Subcutaneous abdominal adipose tissue (tissue), 5 donors: ENCODE measurements at regions not wholly inside any gene's neighbourhood (a gene's known extent, or its start where the extent isn't known, plus 50 kb on each side); places are given as distances from the start of the nearest gene placed in this dataset.

Experiments
- H3K27ac ChIP-seq: one replicate; pipeline ENCODE4 v1.7.0; 2013; ENCODE audit warnings: low read depth, mild to moderate bottlenecking, inconsistent platforms, low read length, moderate library complexity
- H3K27me3 ChIP-seq, 5 donors: one replicate each; pipeline ENCODE4 v1.7.0; 2013; ENCODE audit warnings: low read length in 5 of 5, inconsistent platforms in 1 of 5; ENCODE audit not compliant: control insufficient read depth in 5 of 5, insufficient read depth in 4 of 5
- H3K36me3 ChIP-seq, 5 donors: one replicate each; pipeline ENCODE4 v1.7.0; 2013; ENCODE audit warnings: low read length in 5 of 5; ENCODE audit not compliant: control insufficient read depth in 5 of 5, insufficient read depth in 5 of 5
- H3K4me1 ChIP-seq, 5 donors: one replicate each; pipeline ENCODE4 v1.7.0; 2013; ENCODE audit warnings: low read length in 5 of 5, mild to moderate bottlenecking in 3 of 5, moderate library complexity in 1 of 5; ENCODE audit not compliant: control insufficient read depth in 5 of 5, insufficient read depth in 5 of 5
- H3K4me3 ChIP-seq, 5 donors: one replicate each; pipeline ENCODE4 v1.7.0; 2013; ENCODE audit warnings: low read length in 5 of 5, low read depth in 1 of 5
- H3K9ac ChIP-seq, 5 donors: one replicate each; pipeline ENCODE4 v1.7.0; 2013; ENCODE audit warnings: low read length in 5 of 5, mild to moderate bottlenecking in 4 of 5, moderate library complexity in 3 of 5
- H3K9me3 ChIP-seq, 5 donors: one replicate each; pipeline ENCODE4 v1.7.0; 2013; ENCODE audit warnings: low read length in 5 of 5; ENCODE audit not compliant: control insufficient read depth in 5 of 5
- donor health status: healthy.
- donor health status: healthy.
- donor health status: healthy.
- donor health status: healthy.
- donor health status: healthy.

- no peaks in the 10 kb centered on the region for H3K36me3 ChIP-seq
- peaks cover 0 to 7% (median 0%) of the 10 kb centered on the region in 5 donors for H3K4me1 ChIP-seq
- H3K27ac ChIP-seq = no peak overlapping the region
- no peaks in the 10 kb centered on the region for H3K9me3 ChIP-seq
- no peak overlapping the region for H3K9ac ChIP-seq
- no peak overlapping the region for H3K4me3 ChIP-seq
- peaks cover 0 to 6% (median 3%) of the 10 kb centered on the region in 5 donors for H3K27me3 ChIP-seq
Measured at GRCh38 chr11:15901054-15901453, 455.3 kb downstream of the SOX6 start.

DNA sequence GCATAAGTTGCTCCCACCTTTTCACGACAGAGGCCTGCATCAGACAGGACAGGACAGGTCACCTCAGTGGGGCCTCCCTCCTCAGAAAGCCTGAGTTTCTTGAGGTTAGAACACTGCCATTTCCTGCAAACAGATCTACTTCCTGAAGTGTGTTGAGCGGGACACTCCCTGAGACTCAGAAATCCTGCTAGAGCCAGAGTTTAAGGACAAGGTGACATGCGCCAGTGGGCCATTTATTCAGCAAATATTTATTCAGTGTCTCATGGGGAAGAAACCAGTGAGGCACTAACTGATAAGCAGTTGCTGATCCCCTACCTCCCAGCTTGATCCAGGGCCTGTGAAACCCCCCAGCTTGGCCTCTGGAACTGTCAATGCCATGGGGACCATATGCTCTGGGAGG is 454.6 kb downstream of the SOX6 start:
- Histone ChIP-seq H3K36me3 (no peaks in the 10 kb centered on the region), H3K27ac (no peak overlapping the region), H3K9ac (no peak overlapping the region), H3K27me3 (peaks cover 0 to 6% (median 3%) of the 10 kb centered on the region in 5 donors), H3K4me3 (no peak overlapping the region), H3K9me3 (no peaks in the 10 kb centered on the region), H3K4me1 (peaks cover 0 to 7% (median 0%) of the 10 kb centered on the region in 5 donors)

GRCh38 chr11:15903246-15903645 is 453.1 kb downstream of the SOX6 start:
- no peaks in the 10 kb centered on the region for H3K4me1 ChIP-seq
- no peak overlapping the region for H3K4me3 ChIP-seq
- no peaks in the 10 kb centered on the region for H3K9me3 ChIP-seq
- peaks cover 0 to 6% (median 3%) of the 10 kb centered on the region in 5 donors for H3K27me3 ChIP-seq
- no peak overlapping the region for H3K9ac ChIP-seq
- H3K27ac ChIP-seq = no peak overlapping the region
- H3K36me3 ChIP-seq = no peaks in the 10 kb centered on the region

GRCh38 chr11:15905366-15906104 is 450.8 kb downstream of the SOX6 start:
- Histone ChIP-seq H3K27ac (no peak overlapping the region), H3K27me3 (peaks cover 0 to 6% (median 3%) of the 10 kb centered on the region in 5 donors), H3K4me1 (no peaks in the 10 kb centered on the region), H3K9me3 (no peaks in the 10 kb centered on the region), H3K4me3 (no peak overlapping the region), H3K36me3 (no peaks in the 10 kb centered on the region), H3K9ac (no peak overlapping the region)

- Histone ChIP-seq H3K27ac (no peak overlapping the region), H3K4me3 (no peak overlapping the region), H3K9ac (no peak overlapping the region), H3K4me1 (no peaks in the 10 kb centered on the region), H3K9me3 (no peaks in the 10 kb centered on the region), H3K27me3 (peaks cover 0 to 6% (median 3%) of the 10 kb centered on the region in 5 donors), H3K36me3 (no peaks in the 10 kb centered on the region)
Measured at GRCh38 chr11:15906481-15907035, 449.8 kb downstream of the SOX6 start.

DNA sequence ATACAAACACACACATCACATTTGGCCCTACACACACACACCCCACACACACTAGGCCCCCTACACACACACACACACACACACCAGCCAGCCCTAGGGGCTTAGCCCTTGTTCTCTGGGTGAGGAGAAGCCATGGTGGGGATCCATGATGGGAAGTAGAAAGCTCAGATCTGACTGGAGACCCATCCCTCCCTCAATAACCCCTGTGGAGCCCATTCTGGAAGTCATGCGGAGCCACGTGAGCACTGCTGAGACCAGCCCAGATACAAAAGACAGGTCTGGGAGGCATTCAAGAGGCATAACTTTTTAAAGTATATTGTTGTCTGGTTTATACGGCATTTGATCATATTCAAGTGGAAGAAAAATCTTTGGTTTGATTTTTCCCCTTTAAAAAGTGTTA is 448.5 kb downstream of the SOX6 start:
- Histone ChIP-seq H3K9me3 (no peaks in the 10 kb centered on the region), H3K36me3 (no peaks in the 10 kb centered on the region), H3K9ac (no peak overlapping the region), H3K27ac (no peak overlapping the region), H3K27me3 (peaks cover 0 to 6% (median 3%) of the 10 kb centered on the region in 5 donors), H3K4me1 (no peaks in the 10 kb centered on the region), H3K4me3 (no peak overlapping the region)

DNA sequence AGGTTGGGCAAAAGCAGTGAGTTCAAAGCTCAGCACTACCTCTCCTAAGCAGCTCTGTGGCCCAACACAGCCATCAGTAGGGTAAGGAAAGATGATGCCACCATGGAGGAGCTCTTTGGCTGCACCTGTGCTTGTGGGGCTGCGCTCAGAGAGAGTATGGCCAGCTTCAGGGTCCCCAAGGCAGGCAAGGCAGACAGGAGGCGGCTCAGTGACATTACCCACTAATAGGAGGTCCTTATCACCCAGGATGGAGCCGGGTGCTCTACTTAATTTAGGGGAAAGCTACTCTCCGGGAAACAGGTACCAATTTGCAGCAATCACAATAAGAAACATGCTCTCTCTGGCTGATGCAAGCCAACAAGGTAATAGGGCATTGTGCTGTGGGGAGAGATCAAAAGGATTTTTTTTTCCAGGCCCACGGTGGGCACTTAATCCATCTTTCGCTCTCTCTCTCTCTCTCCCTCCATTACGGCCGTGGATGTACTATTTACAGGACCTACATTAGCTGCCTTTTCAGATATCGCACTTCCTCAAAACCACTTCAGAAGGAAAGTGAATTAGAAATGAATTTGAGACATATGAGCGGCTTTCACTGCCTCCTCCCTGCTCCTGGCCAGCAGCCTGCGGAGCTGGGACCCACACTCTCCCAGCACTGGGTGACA is 446.3 kb downstream of the SOX6 start:
- Histone ChIP-seq H3K27me3 (peaks cover 0 to 4% (median 0%) of the 10 kb centered on the region in 5 donors), H3K4me3 (no peak overlapping the region), H3K9ac (no peak overlapping the region), H3K36me3 (no peaks in the 10 kb centered on the region), H3K9me3 (no peaks in the 10 kb centered on the region), H3K4me1 (no peaks in the 10 kb centered on the region), H3K27ac (no peak overlapping the region)

- H3K4me3 ChIP-seq = no peak overlapping the region
Measured at GRCh38 chr11:15910761-15911160, 445.6 kb downstream of the SOX6 start.

DNA sequence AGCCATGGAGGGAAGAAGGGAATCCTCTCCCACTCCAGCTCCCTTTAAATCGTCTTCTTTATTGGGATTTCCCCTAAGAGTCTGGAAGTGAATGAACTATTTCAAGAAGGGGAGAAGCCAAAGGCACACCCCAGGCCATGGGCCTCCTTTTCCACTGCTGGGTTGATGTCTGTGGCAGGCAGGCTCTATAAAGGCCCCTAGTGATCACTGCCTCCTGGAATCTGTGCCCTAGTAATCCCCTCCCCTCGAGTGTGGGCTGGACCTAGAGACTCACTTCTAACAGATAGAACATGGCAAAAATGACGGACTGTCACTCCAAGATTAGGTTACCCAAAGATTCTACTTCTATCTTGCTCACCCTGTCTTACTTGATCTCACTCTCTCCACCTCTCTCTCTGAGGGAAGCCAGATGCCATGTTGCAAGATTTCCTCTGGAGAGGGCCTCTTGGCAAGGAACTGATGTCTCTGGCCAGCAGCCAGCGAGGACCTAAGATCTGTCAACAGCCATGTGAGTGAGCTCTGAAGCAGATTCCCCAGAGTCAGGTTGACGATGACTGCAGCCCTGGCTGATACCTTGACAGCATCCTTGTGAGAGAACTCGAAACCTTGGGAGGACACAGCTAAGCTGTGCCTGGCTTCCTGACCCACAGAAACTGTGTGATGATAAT is 444.8 kb downstream of the SOX6 start:
- no peaks in the 10 kb centered on the region for H3K36me3 ChIP-seq
- no peak overlapping the region for H3K27ac ChIP-seq
- no peaks in the 10 kb centered on the region for H3K27me3 ChIP-seq
- H3K4me1 ChIP-seq = no peaks in the 10 kb centered on the region
- no peak overlapping the region for H3K9ac ChIP-seq
- no peaks in the 10 kb centered on the region for H3K9me3 ChIP-seq
- H3K4me3 ChIP-seq = no peak overlapping the region

More at GRCh38 chr11:15910761-15911160, 445.6 kb downstream of the SOX6 start:
- Histone ChIP-seq H3K9me3 (no peaks in the 10 kb centered on the region), H3K9ac (no peak overlapping the region), H3K27ac (no peak overlapping the region), H3K4me1 (no peaks in the 10 kb centered on the region), H3K27me3 (peaks cover 0 to under 1% (median 0%) of the 10 kb centered on the region in 5 donors), H3K36me3 (no peaks in the 10 kb centered on the region)

DNA sequence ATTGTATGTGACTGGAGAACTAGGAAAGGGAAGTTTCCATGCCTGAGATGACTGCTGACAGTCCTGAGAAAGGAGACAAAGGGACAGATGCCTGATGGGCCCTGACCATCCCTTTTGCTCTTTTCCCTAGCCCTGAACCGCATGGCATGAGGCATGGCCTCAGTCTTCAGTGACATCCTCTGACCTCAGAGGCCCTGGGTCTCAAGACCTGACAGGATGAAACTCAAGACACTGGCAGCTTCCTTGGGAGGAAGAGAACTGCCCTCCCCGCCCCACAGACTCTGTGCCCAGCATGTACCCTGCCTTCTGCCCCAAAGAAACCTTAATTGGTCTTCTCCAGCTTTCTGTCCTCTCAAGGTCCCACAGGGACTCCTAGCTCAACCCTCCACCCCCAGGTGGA is 444.1 kb downstream of the SOX6 start:
- H3K27ac ChIP-seq = no peak overlapping the region
- H3K9ac ChIP-seq = no peak overlapping the region
- no peaks in the 10 kb centered on the region for H3K4me1 ChIP-seq
- H3K27me3 ChIP-seq = no peaks in the 10 kb centered on the region
- no peak overlapping the region for H3K4me3 ChIP-seq
- no peaks in the 10 kb centered on the region for H3K9me3 ChIP-seq
- H3K36me3 ChIP-seq = no peaks in the 10 kb centered on the region
